Esophagus squamous epithelium (tissue), 4 donors: ENCODE measurements at regions not wholly inside any gene's neighbourhood (a gene's known extent, or its start where the extent isn't known, plus 50 kb on each side); places are given as distances from the start of the nearest gene placed in this dataset.

Experiments used
- POLR2A ChIP-seq, 4 donors: fragments of 450-650 bp; IDR thresholded peaks; one replicate each; pipeline ENCODE4 v1.6.1; 2017; ENCODE audit warnings: antibody characterized with exemption in 4 of 4, mild to moderate bottlenecking in 4 of 4, moderate library complexity in 3 of 4
- TF ChIP-seq, protein P1 (sequence below), 6 experiments: fragments of 450-650 bp in 4 of 6; fragments of 200-600 bp in 2 of 6; sonication (generic) in 2 of 6; IDR thresholded peaks; one replicate each; pipeline ENCODE4 v1.5.1; 2016 to 2019; ENCODE audit warnings: antibody characterized with exemption in 6 of 6, mild to moderate bottlenecking in 4 of 6, moderate library complexity in 4 of 6

- TF ChIP-seq POLR2A (IDR thresholded peaks at IDR 0.05), result no peak
- TF ChIP-seq, protein P1, sequence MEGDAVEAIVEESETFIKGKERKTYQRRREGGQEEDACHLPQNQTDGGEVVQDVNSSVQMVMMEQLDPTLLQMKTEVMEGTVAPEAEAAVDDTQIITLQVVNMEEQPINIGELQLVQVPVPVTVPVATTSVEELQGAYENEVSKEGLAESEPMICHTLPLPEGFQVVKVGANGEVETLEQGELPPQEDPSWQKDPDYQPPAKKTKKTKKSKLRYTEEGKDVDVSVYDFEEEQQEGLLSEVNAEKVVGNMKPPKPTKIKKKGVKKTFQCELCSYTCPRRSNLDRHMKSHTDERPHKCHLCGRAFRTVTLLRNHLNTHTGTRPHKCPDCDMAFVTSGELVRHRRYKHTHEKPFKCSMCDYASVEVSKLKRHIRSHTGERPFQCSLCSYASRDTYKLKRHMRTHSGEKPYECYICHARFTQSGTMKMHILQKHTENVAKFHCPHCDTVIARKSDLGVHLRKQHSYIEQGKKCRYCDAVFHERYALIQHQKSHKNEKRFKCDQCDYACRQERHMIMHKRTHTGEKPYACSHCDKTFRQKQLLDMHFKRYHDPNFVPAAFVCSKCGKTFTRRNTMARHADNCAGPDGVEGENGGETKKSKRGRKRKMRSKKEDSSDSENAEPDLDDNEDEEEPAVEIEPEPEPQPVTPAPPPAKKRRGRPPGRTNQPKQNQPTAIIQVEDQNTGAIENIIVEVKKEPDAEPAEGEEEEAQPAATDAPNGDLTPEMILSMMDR (IDR thresholded peaks at IDR 0.05), result no peak
Measured at GRCh38 chr3:109648027-109648426, 310.7 kb upstream of the DPPA4 start.
